HG03354 (cell line): ENCODE measurements at regions not wholly inside any gene's neighbourhood (a gene's known extent, or its start where the extent isn't known, plus 50 kb on each side); places are given as distances from the start of the nearest gene placed in this dataset.
"Not testable (repeated sequence)": the region's sequence is repeated elsewhere in the genome, so short reads cannot be mapped to it uniquely, and the experiment has no call there.

Experiments used
- ATAC-seq: cut with Tn5 transposase; IDR thresholded peaks from one replicate; pipeline ENCODE4 v1.9.1; 2021; ENCODE audit warnings: mild to moderate bottlenecking; ENCODE audit not compliant: unreplicated experiment, poor library complexity, severe bottlenecking

DNA sequence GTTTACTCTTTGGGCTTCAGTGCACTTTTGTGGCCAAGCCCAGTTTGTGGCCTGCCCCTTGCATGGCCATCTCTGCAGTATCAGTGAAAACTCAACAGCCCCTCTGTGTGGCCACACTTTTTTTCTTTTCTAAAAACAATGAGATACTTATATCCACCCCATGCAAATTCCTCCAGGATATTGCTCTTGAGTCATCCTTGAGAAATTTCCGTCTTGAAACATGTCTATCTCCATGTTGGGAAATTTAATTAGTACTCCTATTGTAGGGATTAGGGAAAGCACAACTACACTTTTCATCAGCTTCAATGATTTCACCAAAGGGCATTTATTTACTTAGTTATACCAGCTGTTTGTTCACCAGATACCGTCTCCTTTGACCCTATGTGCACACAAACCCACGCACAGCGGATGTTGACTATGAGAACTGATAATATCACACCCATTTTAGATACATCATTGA, 993.1 kb downstream of the TSN start:
- no peak for ATAC-seq

DNA sequence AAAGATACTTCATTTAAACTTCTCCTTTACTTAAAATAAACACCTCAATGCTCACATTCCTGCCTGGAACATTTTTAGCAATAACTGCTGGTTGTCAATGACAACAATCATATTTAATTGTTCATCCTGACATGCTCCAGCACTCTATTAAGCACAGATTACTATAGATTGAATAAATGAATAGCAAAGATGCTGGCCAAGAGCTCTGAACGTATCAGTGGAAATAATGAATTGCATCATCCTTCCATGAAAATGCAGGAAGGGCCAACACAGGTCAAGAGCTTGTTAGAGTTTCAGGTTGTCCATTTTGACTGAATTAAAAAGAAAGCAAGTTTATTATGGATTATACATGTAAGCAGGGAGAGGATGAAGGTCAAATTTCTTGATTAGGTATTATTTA, 994.0 kb downstream of the TSN start:
- no peak for ATAC-seq

DNA sequence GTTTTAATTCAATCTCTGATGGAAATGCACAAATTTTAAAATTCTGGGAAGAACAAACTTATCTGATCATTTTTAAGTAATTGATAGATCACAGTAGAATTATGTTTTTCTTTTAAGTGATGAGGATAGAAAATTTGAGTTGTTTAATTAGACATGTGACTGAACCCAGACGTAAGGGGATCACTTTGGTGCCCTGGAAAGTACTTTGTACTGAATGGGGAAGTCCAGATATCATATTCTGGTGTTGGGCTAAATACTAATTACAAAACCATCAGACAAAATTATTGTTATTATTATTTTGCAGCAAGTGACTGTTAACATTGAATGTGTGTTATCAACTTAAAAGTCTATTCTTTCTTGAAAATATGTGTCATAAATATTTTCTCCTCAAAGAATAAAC, 994.6 kb downstream of the TSN start:
- ATAC-seq: no peak

DNA sequence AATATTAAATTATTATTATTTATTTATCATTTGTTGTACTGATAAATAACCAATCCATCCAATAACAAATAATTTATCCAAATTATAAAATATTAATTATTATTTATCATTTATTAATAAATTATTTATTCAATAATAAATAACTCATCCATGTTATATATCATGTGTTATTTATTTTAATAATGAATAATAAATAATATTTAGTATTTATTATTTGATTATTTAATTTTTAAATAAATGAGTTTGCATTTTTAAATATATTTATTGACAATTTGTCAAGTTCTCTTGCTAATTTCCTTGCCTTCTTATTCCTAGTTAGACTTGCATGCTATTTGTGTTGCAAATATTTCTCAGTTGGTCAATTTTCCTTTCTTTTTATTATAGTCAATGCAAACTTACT, 995.4 kb downstream of the TSN start:
- no peak for ATAC-seq

DNA sequence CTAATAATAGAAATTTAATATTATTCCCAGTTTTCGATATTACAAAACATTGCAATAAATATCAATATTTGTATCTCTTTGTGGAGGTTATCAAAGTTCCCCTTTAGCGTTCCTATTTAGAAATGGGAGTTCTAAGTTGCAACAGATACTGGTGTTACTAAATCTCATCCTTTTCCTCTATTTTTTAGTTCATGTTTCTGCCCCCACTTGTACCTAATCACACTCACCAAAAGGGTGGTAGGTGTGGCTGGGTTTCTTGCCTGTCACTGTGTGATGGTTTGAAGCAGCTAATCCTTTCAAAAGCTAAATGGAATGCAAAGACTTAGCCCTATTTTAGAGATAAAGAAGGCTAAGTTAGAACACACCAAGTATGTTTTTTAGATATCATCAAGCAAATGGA, 997.9 kb downstream of the TSN start:
- ATAC-seq: no peak

DNA sequence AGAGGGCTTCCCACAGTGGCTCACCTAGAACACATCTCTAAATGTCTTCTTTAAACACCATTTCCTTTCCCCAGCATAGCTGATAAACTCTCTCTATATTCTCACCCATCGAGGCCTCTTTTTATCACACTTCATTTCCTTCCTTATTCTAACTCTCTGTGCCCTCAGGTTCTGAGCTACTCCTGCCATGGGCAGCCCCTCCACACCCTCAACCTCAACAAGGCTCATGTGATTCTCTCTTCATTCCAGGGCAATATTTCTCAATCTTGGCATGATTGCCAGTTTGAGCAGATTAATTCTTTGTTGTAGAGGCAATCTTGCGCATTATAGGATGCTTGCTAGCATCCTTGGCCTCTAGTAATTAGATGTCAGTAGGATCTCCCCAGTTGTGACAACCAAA, 999.1 kb downstream of the TSN start:
- ATAC-seq: no peak

DNA sequence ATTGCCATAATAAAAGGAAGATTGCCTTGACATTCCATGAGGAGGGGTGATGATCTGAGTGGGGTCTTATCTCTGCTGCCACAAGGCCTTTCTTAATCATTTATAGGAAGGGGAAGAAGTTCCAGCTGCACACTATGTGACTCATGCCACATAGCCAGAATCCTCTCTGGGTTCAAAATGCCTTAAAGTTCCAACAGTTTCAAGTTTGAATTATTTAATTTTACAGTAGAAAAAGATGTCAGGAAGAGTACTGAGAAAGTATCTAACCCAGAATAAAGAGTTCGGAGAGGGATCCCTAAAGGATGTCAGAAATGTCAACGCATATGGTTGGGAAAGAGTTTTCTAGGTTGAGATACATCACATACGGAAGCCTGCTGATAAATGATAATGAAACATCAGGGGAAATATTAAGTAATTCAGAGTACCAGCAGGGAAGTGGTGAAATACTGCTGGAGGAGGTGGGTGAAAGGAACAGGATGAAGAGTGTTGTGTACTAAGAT, 999.9 kb downstream of the TSN start:
- ATAC-seq: no peak

DNA sequence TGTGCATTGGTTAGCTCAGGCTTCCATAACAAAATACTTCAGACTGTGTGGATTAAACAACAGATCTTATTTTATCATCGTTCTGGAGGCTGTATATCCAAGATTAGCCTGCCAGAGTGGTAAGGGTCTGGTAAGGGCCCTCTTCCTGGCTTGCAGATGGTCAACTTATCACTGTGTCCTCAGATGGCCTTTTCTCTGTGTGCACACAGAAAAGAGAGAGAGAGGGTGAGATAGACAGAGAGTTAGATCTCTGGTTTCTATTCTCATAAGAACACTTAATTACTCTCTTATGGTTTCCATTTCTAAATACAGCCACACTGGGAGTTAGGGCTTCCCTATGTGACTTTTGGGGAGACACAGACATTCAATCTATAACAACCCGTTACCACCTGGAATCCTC, 1003.5 kb downstream of the TSN start:
- no peak for ATAC-seq

DNA sequence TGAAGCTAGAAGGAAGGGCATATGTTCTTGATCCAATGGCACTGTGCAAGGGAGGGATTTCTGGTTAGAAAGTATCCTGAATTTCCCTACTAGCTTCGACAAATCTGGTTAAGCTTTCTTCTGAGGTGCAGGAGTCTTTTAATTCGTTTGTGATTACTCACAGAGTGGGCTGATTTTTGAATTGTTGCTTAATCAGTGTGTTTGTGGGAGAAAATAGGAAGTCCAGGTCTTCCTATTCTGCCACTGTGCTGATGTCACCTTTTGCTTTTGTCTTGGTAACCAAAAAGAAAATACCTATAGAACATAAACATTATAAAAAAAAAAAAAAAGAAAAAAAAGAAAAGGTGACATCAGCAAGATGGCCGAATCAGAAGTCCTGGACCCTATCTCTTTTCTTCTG, 1008.6 kb downstream of the TSN start:
- no peak for ATAC-seq

DNA sequence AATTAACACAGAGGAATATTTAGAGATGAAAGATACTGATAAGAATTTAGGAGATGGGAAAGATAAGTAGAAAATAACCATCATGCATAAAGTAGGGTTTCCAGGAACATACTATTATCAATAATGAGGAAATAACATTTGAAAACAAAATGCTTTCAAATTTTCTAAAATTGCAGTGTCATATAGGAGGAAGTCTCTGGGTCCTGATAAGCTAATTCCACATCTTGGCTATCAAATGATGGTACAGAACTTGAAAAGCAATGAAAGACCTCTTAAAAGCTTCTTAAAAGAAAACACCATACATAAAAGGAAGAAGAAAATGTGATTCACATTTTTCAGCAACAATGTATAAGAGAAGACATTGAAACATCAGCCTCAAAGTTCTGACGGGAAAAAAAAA, 1024.8 kb downstream of the TSN start:
- ATAC-seq: no peak

DNA sequence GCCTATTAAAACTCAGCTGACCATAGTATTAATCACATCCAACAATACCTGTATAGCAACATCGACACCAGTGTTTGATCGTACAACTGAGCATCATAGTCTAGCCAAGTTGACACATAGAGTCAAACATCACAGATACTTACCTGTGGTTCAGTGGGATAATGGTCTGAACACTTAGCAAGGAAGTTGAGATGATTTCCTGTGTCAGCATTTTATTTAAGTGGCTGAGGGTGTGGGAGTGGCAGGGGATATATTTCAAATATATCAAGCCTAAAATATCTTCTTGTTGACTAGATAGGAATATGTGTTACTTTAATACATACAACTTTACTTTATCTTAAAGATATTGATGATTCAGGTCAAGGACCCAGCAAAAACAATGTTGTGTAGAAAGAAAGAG, 1038.6 kb downstream of the TSN start:
- no peak for ATAC-seq

DNA sequence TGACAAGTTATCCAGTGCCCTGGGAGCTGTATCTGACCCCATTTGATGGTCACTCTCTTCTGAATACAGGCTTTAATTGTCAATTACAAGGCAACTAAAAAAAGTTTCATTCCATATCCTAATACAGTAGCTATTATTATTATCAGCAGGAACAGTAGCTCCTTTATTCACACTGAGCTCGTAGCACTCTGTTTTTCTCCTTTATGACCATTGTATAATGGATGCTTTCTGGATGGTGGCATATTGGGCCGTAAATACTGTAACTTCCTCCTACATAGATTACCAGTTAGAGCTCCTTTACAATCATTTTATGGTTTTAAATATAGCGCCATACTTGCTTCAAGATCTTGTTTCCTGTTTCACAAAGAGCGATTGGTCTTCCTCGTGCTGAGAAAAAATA, 1040.3 kb downstream of the TSN start:
- no peak for ATAC-seq

DNA sequence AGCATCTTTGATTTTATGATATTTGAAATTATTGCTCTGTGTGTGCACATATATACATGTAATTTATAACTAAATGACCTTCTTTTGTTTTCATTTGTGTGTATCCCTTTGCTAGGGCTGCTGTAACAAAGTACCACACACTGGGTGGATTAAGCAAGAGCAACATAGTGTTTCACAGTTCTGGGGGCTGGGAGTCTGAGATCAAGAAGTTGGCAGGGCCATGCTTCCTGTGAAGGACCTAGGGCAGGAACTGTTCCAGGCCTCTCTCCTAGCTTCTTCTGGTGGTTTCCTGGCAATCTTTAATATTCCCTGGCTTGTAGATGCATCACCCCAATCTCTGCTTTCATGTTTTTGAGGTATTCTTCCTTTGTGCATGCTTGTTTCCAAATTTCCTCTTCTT, 1043.9 kb downstream of the TSN start:
- no peak for ATAC-seq

DNA sequence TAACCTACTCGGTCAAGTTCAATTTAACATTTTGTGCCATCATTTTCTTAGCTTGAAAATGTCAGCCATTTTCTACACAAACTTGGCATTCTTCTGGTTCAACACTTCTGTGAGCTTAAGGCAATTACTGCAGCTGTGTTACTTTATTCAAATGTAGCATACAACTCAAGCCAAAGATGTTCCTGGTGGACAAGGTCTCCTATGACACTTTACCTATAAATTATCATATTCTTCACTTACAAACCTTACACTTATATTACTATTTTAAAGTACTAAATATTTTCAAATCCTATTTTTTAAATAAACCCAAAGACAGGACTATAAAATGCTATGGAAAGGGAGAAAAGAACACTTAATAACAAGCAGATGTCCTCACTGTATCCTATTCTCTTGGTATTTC, 1045.3 kb downstream of the TSN start:
- ATAC-seq: no peak

DNA sequence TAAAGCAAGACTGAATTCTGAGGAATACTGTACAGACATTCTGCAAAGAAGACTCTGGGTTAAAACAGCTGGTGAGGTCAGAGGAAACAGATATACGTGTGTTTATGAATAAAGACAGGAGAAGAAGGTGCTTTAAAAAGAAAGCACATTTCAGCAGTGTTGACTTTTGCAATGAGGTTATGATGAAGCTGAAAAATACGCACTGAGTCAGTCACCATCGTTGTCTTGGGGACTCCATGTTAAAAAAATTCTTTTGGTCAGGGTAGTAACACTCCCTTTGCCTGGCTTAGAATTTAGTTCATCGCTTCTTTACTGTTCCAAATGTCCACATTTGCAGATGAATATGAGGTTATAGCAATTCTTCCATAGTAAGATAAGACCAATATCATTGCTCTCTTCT, 1049.0 kb downstream of the TSN start:
- ATAC-seq: no peak

DNA sequence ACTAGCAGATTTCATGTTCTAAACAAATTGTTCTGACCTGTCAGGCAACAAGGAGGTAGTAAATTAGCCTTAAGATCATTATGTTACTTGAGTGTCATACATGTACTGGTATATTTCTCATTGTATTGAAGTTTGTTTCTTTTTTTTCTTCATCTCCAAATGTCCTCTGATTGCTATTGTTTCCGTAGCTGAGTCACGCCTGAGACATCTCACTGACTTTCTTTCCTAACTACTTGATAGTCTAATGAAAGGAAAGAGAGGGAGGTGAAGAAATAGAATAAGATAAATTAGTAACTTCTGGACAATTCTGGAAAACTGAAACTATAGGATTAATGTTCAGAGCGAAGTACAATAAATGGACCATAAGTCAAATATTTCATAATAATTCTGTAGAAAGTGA, 1049.9 kb downstream of the TSN start:
- ATAC-seq: no peak

DNA sequence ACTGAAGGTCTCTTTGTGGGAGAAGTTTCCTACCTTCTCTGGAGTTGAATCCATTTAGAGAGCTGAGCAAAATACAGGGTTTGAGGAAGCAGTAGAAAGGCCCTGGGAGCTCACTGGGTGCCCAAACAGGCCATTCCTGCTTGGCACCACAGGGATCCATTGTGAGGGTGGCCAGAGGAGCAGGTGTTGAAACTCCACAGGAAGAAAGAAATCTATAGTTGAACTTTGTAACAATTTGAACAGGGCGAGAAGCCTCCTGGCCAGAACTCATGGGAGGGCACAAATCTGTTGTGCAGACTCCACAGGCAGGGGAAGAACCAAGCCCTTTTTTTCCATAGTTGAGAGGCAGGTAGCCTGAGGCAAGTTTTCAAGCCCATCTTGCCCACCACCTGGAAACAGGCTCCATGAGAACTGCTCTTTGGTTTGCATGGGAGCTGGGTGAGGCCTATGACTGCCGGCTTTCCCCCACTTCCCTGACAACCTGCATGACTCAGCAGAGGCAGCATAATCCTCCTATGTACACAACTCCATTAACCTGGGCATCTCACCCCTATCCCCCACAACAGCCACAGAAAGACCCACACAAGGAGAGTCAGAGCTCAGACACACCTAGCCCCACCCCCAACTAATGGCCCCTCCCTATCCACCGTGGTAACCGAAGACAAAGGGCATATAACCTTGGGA, 1053.0 kb downstream of the TSN start:
- ATAC-seq: no peak

DNA sequence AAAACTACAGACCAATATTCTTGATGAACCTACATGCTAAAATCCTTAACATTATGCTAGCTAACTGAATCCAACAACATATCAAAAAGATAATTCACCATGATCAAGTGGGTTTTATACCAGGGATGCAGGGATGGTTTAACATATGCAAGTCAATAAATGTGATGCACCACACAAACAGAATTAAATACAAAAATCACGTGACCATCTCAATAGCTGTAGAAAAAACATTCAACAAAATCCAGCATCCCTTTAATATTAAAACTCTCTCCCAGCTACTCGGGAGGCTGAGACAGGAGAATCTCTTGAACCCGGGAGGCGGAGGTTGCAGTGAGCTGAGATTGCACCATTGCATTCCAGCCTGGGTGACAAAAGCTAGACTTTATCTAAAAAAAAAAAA, 1056.8 kb downstream of the TSN start:
- not testable (repeated sequence) for ATAC-seq

DNA sequence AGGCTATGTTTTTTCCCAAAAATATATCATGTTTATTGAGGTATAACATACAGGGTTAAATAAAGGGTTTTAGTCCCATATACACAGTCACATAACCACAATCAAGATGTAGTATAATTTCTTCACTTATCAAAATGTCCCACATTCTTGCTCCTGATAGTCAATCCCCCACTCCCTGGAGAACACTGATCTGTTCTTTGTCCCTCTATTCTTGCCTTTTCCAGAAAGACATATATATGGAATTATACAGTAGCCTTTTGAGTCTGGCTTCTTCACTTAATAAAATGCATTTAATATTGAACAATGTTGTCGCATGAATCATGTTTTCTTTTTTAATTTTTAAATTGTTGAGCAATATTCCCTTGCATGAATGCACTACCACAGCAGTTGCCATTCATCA, 1059.7 kb downstream of the TSN start:
- ATAC-seq: no peak

DNA sequence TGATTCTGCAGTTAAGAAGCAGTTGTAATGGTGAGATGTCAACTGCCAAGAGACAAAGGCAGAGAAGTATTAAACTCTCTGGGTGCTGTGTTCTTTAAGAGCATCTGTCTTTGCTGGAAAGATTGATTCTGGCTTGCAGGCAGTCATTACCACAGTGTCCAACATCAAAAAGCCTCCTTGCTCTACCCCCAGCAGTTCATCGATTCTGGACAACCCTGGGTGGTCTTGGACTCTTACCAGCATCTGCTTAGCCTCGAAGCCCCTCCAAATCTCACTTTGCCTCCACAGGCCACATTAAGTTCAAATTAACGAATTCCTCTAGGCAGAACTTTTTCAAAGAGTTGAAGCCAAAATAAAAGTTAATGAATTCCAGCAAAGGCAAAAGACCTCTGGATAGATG, 1061.4 kb downstream of the TSN start:
- no peak for ATAC-seq

DNA sequence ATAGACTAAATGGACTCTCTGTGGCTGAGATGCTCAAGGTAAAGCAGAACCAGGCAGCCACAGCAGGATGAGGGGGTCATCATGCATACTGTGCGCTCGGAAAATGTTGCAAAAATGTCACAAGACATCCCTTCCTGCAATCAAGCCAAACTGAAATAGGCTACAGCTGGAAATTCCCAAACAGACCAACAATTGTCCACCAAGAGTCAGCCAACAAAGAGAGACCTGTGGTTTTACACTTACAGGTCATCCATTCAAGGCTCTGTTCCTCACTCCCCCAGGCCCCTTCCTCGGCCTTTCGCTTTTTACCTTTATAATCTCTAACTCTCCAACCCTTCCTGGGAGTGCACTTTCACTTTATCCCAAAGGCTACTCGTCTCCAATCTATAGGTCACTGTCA, 1066.9 kb downstream of the TSN start:
- ATAC-seq: no peak

DNA sequence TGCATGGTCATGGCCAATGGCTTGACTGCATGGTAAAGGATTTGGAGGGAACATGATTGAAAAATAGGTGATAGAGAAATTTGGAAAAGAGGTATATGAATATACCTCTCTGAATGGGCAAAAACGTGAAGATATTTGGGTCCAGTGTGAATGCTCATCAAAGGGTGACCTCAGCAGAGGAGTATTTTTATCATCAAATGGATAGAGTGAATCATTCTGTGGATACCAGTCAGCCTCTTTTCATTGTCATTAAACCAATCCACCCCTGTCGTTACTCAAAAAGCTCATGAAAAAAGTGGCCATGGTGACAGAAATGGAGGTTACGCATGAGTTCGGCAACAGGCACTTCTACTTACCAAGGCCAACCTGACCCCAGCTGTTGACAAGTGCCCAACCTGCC, 1074.7 kb downstream of the TSN start:
- no peak for ATAC-seq
